ENCODE measurements at regions not wholly inside any gene's neighbourhood (a gene's known extent, or its start where the extent isn't known, plus 50 kb on each side); places are given as distances from the start of the nearest gene placed in this dataset.

- DNase-seq = no peak
These were observed 164.5 kb upstream of the EGFLAM start for GRCh38 chr5:38093855-38094254.

- no peak for DNase-seq
These were observed 171.6 kb upstream of the EGFLAM start for GRCh38 chr5:38086777-38087176.

GRCh38 chr5:38079620-38080402 lies 178.5 kb upstream of the EGFLAM start:
- no peak for DNase-seq

- no peak for DNase-seq
These were observed 180.2 kb upstream of the EGFLAM start for GRCh38 chr5:38078161-38078560.

- DNase-seq = no peak
These were observed 180.7 kb upstream of the EGFLAM start for GRCh38 chr5:38077652-38078051.

GRCh38 chr5:38071831-38072694 lies 186.3 kb upstream of the EGFLAM start:
- DNase-seq = no peak

GRCh38 chr5:38070304-38070950 lies 187.9 kb upstream of the EGFLAM start:
- no peak for DNase-seq

GRCh38 chr5:38069360-38069759 lies 189.0 kb upstream of the EGFLAM start:
- no peak for DNase-seq

GRCh38 chr5:38060354-38060753 lies 198.0 kb upstream of the EGFLAM start:
- DNase-seq = no peak

- DNase-seq = no peak
These were observed 198.5 kb upstream of the EGFLAM start for GRCh38 chr5:38059876-38060275.

GRCh38 chr5:38051711-38052511 lies 206.4 kb upstream of the EGFLAM start:
- no peak for DNase-seq

GRCh38 chr5:38048400-38048799 lies 208.6 kb upstream of the GDNF start:
- no peak for DNase-seq

GRCh38 chr5:38046103-38046502 lies 206.3 kb upstream of the GDNF start:
- DNase-seq = no peak

- DNase-seq = no peak
These were observed 205.6 kb upstream of the GDNF start for GRCh38 chr5:38045446-38045845.

- no peak for DNase-seq
These were observed 200.0 kb upstream of the GDNF start for GRCh38 chr5:38039826-38040225.

- DNase-seq = no peak
These were observed 199.2 kb upstream of the GDNF start for GRCh38 chr5:38039091-38039490.

GRCh38 chr5:38036765-38037164 lies 196.9 kb upstream of the GDNF start:
- DNase-seq = no peak

GRCh38 chr5:38032149-38032548 lies 192.3 kb upstream of the GDNF start:
- DNase-seq = no peak

GRCh38 chr5:38031304-38031703 lies 191.5 kb upstream of the GDNF start:
- DNase-seq = no peak

GRCh38 chr5:38029397-38030065 lies 189.7 kb upstream of the GDNF start:
- no peak for DNase-seq

GRCh38 chr5:38023799-38024198 lies 184.0 kb upstream of the GDNF start:
- no peak for DNase-seq

GRCh38 chr5:38023371-38023770 lies 183.5 kb upstream of the GDNF start:
- DNase-seq = no peak
